ENCODE measurements at regions not wholly inside any gene's neighbourhood (a gene's known extent, or its start where the extent isn't known, plus 50 kb on each side); places are given as distances from the start of the nearest gene placed in this dataset.
A peak's percentile ranks its signal among the peaks of the same experiment; 100 is the strongest.

- H2BK5ac ChIP-seq (ENCODE audit: insufficient read length, low read length), result no peak overlapping the region
- no peak overlapping the region for H3K27ac ChIP-seq (ENCODE audit: insufficient read length, low read depth, low read length)
- DNase-seq, result no peak
- H2AK5ac ChIP-seq (ENCODE audit: insufficient read length, low read length), result no peak overlapping the region
- no peak overlapping the region for H3T11ph ChIP-seq (ENCODE audit: low read length)
- Mint-ChIP-seq H3K9me3 (no peaks in the 10 kb centered on the region), H3K36me3 (ENCODE audit: insufficient read depth in 1 of 3, low read depth in 3 of 3) (no peaks in the 10 kb centered on the region), H3K27me3 (ENCODE audit: low read depth) (no peaks in the 10 kb centered on the region), H3K27ac (peak overlapping the region in 1 of 3 experiments; percentile 8; a peak in 2 of 7 replicates), H3K4me3 (no peak overlapping the region), H3K4me1 (peaks cover 29 to 37% of the 10 kb centered on the region in 2 experiments)
- H3K79me1 ChIP-seq (ENCODE audit: insufficient read depth, low read depth, low read length, poor library complexity, severe bottlenecking), result no peaks in the 10 kb centered on the region
- no peak overlapping the region for H3K4ac ChIP-seq (ENCODE audit: low read depth, low read length)
- H3K23me2 ChIP-seq (ENCODE audit: insufficient read length, low read depth, low read length, poor library complexity, severe bottlenecking), result no peaks in the 10 kb centered on the region
- no peak overlapping the region for H4K91ac ChIP-seq (ENCODE audit: insufficient read length, low read depth, low read length)
- H4K8ac ChIP-seq (replicated peaks; ENCODE audit: insufficient read length, low read depth, low read length), result no peak overlapping the region
- H4K5ac ChIP-seq (ENCODE audit: insufficient read length, low read depth, low read length), result no peak overlapping the region
- no peaks in the 10 kb centered on the region for H3K27me3 ChIP-seq (ENCODE audit: insufficient read depth, low read length)
- no peak overlapping the region for H2BK15ac ChIP-seq (ENCODE audit: low read depth, low read length)
- H4K20me1 ChIP-seq (ENCODE audit: control insufficient read depth, insufficient read depth, insufficient read length), result no peaks in the 10 kb centered on the region
- no peak overlapping the region for H3K18ac ChIP-seq (ENCODE audit: insufficient read length, low read depth, low read length)
- H3K56ac ChIP-seq (ENCODE audit: insufficient read length, low read depth, low read length), result no peak overlapping the region
- no peak overlapping the region for H2AFZ ChIP-seq (ENCODE audit: low read length)
- H3K4me2 ChIP-seq (ENCODE audit: insufficient read depth, insufficient read length, low read length), result no peak overlapping the region
- H3K4me1 ChIP-seq (ENCODE audit: insufficient read depth, low read length), result peaks cover 10% of the 10 kb centered on the region; the same call in 1 of the 2 replicates
- no peak overlapping the region for H2BK120ac ChIP-seq (ENCODE audit: low read depth, low read length, poor library complexity, severe bottlenecking)
- no peaks in the 10 kb centered on the region for H3K79me2 ChIP-seq (ENCODE audit: insufficient read depth, low read length)
- no peak overlapping the region for H3K23ac ChIP-seq (ENCODE audit: insufficient read length, low read depth, low read length)
- H3K9ac ChIP-seq (ENCODE audit: extremely low read depth, insufficient read length, low read length), result no peak overlapping the region
- TF ChIP-seq CTCF (conservative IDR thresholded peaks at IDR 0.05), result no peak
- H2BK12ac ChIP-seq (ENCODE audit: insufficient read length, low read depth, low read length), result no peak overlapping the region
- no CpG with 5 or more reads among the region's 4 CpGs for WGBS (ENCODE audit: extremely low coverage, insufficient read length, low lambda C conversion rate)
- no peak overlapping the region for H3K14ac ChIP-seq (ENCODE audit: insufficient read depth, low read length)
- no peak overlapping the region for H2BK20ac ChIP-seq (ENCODE audit: low read depth, low read length, poor library complexity, severe bottlenecking)
- no peaks in the 10 kb centered on the region for H3K9me3 ChIP-seq (ENCODE audit: control insufficient read depth, low read depth, low read length)
These were observed 529.5 kb upstream of the CDH2 start for GRCh38 chr18:28706397-28706796.
